DND-41 (cell line): ENCODE measurements at regions not wholly inside any gene's neighbourhood (a gene's known extent, or its start where the extent isn't known, plus 50 kb on each side); places are given as distances from the start of the nearest gene placed in this dataset.

Experiments
- ATAC-seq: fragments of 200-7000 bp; cut with Tn5 transposase; 3 replicates; pipeline ENCODE4 v1.9.1; 2021; ENCODE audit warnings: low read depth; ENCODE audit not compliant: insufficient read depth
- DNase-seq: peaks from one replicate; pipeline ENCODE4 v3.0.0-alpha.2; 2020
- H2AFZ ChIP-seq: 2 replicates; pipeline ENCODE4 v1.6.0; 2012; ENCODE audit warnings: low read depth, low read length
- H3K27ac ChIP-seq: 2 replicates; pipeline ENCODE4 v1.5.1; 2012; ENCODE audit warnings: low read length, inconsistent platforms
- H3K27me3 ChIP-seq: fragments of 200-600 bp; sonication (generic); 2 replicates; pipeline ENCODE4 v1.6.0; 2012; ENCODE audit warnings: low read length, mild to moderate bottlenecking, inconsistent platforms; ENCODE audit not compliant: insufficient read depth, poor library complexity
- H3K36me3 ChIP-seq: 2 replicates; pipeline ENCODE4 v1.5.1; 2012; ENCODE audit warnings: low read length, inconsistent platforms; ENCODE audit not compliant: insufficient read depth
- H3K4me1 ChIP-seq: 2 replicates; pipeline ENCODE4 v1.5.1; 2012; ENCODE audit warnings: mild to moderate bottlenecking, low read length; ENCODE audit not compliant: insufficient read depth
- H3K4me2 ChIP-seq: 2 replicates; pipeline ENCODE4 v1.6.0; 2012; ENCODE audit warnings: mild to moderate bottlenecking, moderate library complexity, low read length, inconsistent platforms; ENCODE audit not compliant: insufficient read depth
- H3K4me3 ChIP-seq, 2 experiments: fragments of 200-600 bp in 1 of 2; shearing (Covaris generic) in 1 of 2; 2 replicates each; pipeline ENCODE4 v1.5.1; 2012 to 2016; ENCODE audit warnings: inconsistent platforms in 2 of 2, low read length in 2 of 2, mild to moderate bottlenecking in 2 of 2, low read depth in 1 of 2, moderate library complexity in 1 of 2
- H3K79me2 ChIP-seq: 2 replicates; pipeline ENCODE4 v1.6.0; 2012; ENCODE audit warnings: low read length, inconsistent platforms; ENCODE audit not compliant: insufficient read depth
- H3K9ac ChIP-seq: 2 replicates; pipeline ENCODE4 v1.6.0; 2012; ENCODE audit warnings: low read depth, mild to moderate bottlenecking, inconsistent platforms, low read length, moderate library complexity
- H3K9me3 ChIP-seq: 2 replicates; pipeline ENCODE4 v1.5.1; 2012; ENCODE audit warnings: low read length, moderate library complexity, mild to moderate bottlenecking, inconsistent platforms; ENCODE audit not compliant: insufficient read depth, severe bottlenecking
- H4K20me1 ChIP-seq: 2 replicates; pipeline ENCODE4 v1.6.0; 2012; ENCODE audit warnings: low read length; ENCODE audit not compliant: insufficient read depth
- EZH2 ChIP-seq: IDR thresholded peaks from 3 replicates; pipeline ENCODE4 v1.6.1; 2012; ENCODE audit warnings: borderline replicate concordance, low read depth, mild to moderate bottlenecking, moderate library complexity, low read length, inconsistent platforms; ENCODE audit not compliant: severe bottlenecking
- TF ChIP-seq, protein P1 (sequence below): IDR thresholded peaks from 2 replicates; pipeline ENCODE4 v1.5.1; 2012; ENCODE audit warnings: borderline replicate concordance, low read length, moderate library complexity, mild to moderate bottlenecking; ENCODE audit not compliant: poor library complexity, severe bottlenecking; ENCODE audit errors: extremely low read depth

DNA sequence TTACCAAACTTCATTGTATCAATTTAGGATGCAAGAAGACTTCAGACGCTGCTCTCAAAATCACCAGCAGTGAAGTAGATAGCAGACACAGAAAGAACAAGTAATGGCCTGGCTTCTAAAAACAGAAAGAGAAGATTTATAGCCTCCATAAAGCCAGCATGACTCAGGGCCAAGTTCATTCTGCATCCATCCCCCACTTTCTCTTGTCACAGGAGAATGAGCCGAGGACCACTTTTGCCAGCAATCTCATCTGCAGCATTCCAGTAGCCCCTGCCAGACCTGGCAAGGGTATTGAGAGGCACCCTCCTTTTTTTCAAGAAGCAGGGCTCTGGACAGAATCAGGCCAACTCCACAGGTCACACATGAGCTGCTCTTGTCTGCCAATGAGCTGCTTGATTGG is 355.4 kb upstream of the SOX9 start:
- Histone ChIP-seq H3K9ac (no peak overlapping the region), H3K27me3 (no peaks in the 10 kb centered on the region), H3K36me3 (no peaks in the 10 kb centered on the region), H3K4me2 (no peak overlapping the region), H2AFZ (no peak overlapping the region), H3K4me1 (no peaks in the 10 kb centered on the region), H3K27ac (no peak overlapping the region), H4K20me1 (no peaks in the 10 kb centered on the region), H3K79me2 (no peaks in the 10 kb centered on the region), H3K4me3 (no peak overlapping the region), H3K9me3 (no peaks in the 10 kb centered on the region)
- DNase-seq (no peak), ATAC-seq (no peak)
- TF ChIP-seq, protein P1, sequence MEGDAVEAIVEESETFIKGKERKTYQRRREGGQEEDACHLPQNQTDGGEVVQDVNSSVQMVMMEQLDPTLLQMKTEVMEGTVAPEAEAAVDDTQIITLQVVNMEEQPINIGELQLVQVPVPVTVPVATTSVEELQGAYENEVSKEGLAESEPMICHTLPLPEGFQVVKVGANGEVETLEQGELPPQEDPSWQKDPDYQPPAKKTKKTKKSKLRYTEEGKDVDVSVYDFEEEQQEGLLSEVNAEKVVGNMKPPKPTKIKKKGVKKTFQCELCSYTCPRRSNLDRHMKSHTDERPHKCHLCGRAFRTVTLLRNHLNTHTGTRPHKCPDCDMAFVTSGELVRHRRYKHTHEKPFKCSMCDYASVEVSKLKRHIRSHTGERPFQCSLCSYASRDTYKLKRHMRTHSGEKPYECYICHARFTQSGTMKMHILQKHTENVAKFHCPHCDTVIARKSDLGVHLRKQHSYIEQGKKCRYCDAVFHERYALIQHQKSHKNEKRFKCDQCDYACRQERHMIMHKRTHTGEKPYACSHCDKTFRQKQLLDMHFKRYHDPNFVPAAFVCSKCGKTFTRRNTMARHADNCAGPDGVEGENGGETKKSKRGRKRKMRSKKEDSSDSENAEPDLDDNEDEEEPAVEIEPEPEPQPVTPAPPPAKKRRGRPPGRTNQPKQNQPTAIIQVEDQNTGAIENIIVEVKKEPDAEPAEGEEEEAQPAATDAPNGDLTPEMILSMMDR: no peak
- no peak for TF ChIP-seq EZH2

DNA sequence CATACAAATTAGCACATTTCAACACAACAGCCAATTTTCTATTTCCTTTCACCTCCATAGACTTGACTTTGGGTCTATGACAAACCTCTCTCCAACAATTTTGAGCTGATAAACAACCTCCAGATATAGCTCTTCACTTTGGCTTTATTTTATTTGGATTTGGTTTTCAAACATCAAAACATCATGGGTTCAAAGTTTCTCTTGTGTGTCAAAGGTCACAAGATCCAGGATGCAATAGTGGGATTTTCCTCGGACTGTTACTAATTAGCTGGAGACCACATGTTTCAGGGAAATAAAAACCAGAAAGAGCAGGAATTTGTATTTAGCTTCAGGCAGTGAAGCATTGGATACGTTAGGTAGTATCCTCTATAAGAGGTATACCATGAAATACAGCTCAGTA is 351.0 kb upstream of the SOX9 start:
- Histone ChIP-seq H3K4me2 (no peak overlapping the region), H3K27me3 (no peaks in the 10 kb centered on the region), H3K9me3 (no peaks in the 10 kb centered on the region), H3K4me1 (no peaks in the 10 kb centered on the region), H3K79me2 (no peaks in the 10 kb centered on the region), H3K36me3 (no peaks in the 10 kb centered on the region), H3K9ac (no peak overlapping the region), H4K20me1 (no peaks in the 10 kb centered on the region), H3K4me3 (no peak overlapping the region), H3K27ac (no peak overlapping the region), H2AFZ (no peak overlapping the region)
- TF ChIP-seq, protein P1: no peak
- no peak for TF ChIP-seq EZH2
- ATAC-seq (no peak), DNase-seq (no peak)

DNA sequence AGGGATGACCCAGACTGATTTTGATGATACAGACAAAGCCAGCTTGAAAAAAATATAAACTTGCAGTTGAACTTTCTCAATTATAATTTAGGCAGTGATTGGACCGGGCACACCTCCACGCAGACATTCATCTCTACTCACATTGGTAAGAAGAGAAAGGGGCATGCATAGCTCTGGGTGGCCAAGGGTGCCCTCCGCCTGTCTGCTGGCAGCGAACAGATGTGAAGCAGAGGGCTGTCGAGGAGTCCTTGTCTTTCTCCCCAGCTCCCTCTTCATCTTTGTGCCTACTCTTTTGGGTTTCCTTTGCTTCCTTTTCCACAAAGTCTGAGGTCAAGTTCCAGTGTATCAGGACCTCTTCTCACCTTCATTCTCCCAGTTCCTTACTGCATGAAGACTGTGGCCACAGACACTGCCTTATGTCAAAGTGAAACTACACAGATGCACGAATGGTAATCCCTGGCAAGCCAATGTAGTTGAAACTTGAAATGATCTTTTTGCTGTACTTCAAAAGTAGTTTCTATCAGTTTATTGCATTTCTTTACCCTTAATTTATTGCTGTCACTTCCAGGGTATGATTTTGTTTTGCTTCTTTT is 343.7 kb upstream of the SOX9 start:
- TF ChIP-seq, protein P1: no peak
- no peak for TF ChIP-seq EZH2
- Histone ChIP-seq H3K4me3 (no peak overlapping the region), H3K79me2 (no peaks in the 10 kb centered on the region), H3K27ac (no peak overlapping the region), H2AFZ (no peak overlapping the region), H3K36me3 (no peaks in the 10 kb centered on the region), H4K20me1 (no peaks in the 10 kb centered on the region), H3K4me1 (no peaks in the 10 kb centered on the region), H3K4me2 (no peak overlapping the region), H3K9me3 (no peaks in the 10 kb centered on the region), H3K9ac (no peak overlapping the region), H3K27me3 (no peaks in the 10 kb centered on the region)
- DNase-seq: no peak
- no peak for ATAC-seq

DNA sequence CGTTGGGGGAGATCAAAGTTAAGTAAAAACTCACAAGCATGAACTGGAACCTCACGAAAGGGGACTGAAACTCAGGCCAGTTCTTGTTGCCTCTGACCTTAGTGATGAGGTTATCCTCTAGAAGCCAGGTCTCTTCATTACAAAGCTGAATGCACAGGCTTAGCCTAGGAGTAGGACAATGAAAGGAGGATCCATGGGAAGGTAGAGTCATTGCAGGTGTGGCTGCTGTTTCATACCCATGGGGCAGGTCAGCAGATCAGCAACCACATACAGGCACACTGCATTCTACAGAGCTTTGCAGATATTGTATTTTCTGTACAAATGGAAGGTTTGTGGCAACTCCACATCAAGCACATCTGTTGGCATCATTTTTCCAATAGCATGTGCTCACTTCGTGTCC is 341.3 kb upstream of the SOX9 start:
- Histone ChIP-seq H3K27me3 (no peaks in the 10 kb centered on the region), H3K9ac (no peak overlapping the region), H4K20me1 (no peaks in the 10 kb centered on the region), H3K79me2 (no peaks in the 10 kb centered on the region), H2AFZ (no peak overlapping the region), H3K4me2 (no peak overlapping the region), H3K36me3 (no peaks in the 10 kb centered on the region), H3K27ac (no peak overlapping the region), H3K4me1 (no peaks in the 10 kb centered on the region), H3K9me3 (no peaks in the 10 kb centered on the region), H3K4me3 (no peak overlapping the region)
- ATAC-seq (no peak), DNase-seq (no peak)
- TF ChIP-seq EZH2: no peak
- TF ChIP-seq, protein P1: no peak
